ENCODE measurements at regions not wholly inside any gene's neighbourhood (a gene's known extent, or its start where the extent isn't known, plus 50 kb on each side); places are given as distances from the start of the nearest gene placed in this dataset.

DNA sequence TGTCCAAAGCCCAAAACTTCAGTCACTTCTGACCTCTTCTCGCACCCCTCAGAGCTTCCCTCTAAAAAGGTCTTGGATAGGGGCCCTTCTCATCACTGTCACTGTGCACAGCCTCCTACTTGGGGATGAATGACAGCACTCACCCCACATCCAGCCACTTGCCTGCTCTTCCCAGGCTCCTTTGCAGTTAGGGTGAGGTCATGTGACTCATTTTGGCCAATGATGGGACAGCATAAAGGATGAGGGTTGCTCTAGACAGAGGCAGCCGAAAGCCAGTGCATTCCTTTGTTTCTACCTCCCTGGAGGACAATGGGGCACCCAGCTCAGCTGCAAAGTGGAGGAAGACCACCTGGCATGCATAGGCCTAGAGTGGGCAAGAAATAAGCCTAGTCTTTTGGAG lies 1413.3 kb downstream of the TBC1D22A start:
- TF ChIP-seq, protein P1, sequence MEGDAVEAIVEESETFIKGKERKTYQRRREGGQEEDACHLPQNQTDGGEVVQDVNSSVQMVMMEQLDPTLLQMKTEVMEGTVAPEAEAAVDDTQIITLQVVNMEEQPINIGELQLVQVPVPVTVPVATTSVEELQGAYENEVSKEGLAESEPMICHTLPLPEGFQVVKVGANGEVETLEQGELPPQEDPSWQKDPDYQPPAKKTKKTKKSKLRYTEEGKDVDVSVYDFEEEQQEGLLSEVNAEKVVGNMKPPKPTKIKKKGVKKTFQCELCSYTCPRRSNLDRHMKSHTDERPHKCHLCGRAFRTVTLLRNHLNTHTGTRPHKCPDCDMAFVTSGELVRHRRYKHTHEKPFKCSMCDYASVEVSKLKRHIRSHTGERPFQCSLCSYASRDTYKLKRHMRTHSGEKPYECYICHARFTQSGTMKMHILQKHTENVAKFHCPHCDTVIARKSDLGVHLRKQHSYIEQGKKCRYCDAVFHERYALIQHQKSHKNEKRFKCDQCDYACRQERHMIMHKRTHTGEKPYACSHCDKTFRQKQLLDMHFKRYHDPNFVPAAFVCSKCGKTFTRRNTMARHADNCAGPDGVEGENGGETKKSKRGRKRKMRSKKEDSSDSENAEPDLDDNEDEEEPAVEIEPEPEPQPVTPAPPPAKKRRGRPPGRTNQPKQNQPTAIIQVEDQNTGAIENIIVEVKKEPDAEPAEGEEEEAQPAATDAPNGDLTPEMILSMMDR (IDR thresholded peaks at IDR 0.05; ENCODE audit: insufficient read depth, low read length) = no peak
- TF ChIP-seq POLR2AphosphoS5 (IDR thresholded peaks at IDR 0.05; ENCODE audit: low read depth) = no peak

Measured in HL-60 (cell line).